ENCODE measurements at regions not wholly inside any gene's neighbourhood (a gene's known extent, or its start where the extent isn't known, plus 50 kb on each side); places are given as distances from the start of the nearest gene placed in this dataset.
"Not testable (repeated sequence)": the region's sequence is repeated elsewhere in the genome, so short reads cannot be mapped to it uniquely, and the experiment has no call there.

DNA sequence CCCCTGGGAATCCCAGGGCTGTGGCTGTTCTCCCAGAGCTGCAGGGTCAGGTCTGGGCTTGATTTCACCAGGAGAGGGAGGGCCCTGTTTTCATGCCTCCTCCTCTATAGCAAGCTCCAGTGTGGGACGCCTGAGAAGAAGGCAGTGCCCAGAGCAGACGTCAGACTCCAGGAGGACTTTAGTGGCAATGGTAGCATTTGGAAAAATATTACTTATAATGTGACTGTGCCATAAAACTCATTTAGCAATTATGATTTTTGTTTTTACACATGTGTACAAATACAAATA lies 830.2 kb downstream of the TMEM121 start:
- not testable (repeated sequence) for DNase-seq (ENCODE audit: low read depth in 2 of 2); H3K27me3 ChIP-seq (ENCODE audit: control insufficient read depth, insufficient read depth, low read length); H3K9ac ChIP-seq (ENCODE audit: insufficient read depth, low read length); H4K20me1 ChIP-seq (ENCODE audit: control insufficient read depth, extremely low read depth, insufficient read depth, low read length); H3K36me3 ChIP-seq (ENCODE audit: control insufficient read depth, insufficient read depth, low read length); H3K9me3 ChIP-seq (ENCODE audit: control insufficient read depth, insufficient read depth, low read depth, low read length); H3K4me1 ChIP-seq (ENCODE audit: control insufficient read depth, extremely low read depth, insufficient read depth, low read length); H3K4me3 ChIP-seq (replicated peaks in 1 of 4; ENCODE audit: control extremely low read depth in 1 of 4, insufficient read depth in 1 of 4, low read depth in 3 of 4, low read length in 4 of 4); H3K79me2 ChIP-seq (ENCODE audit: control insufficient read depth, insufficient read depth, low read length); H3K27ac ChIP-seq (ENCODE audit: insufficient read depth, low read length); H2AFZ ChIP-seq (ENCODE audit: low read length); H3K4me2 ChIP-seq (ENCODE audit: extremely low read depth, insufficient read depth, low read length)

DNA sequence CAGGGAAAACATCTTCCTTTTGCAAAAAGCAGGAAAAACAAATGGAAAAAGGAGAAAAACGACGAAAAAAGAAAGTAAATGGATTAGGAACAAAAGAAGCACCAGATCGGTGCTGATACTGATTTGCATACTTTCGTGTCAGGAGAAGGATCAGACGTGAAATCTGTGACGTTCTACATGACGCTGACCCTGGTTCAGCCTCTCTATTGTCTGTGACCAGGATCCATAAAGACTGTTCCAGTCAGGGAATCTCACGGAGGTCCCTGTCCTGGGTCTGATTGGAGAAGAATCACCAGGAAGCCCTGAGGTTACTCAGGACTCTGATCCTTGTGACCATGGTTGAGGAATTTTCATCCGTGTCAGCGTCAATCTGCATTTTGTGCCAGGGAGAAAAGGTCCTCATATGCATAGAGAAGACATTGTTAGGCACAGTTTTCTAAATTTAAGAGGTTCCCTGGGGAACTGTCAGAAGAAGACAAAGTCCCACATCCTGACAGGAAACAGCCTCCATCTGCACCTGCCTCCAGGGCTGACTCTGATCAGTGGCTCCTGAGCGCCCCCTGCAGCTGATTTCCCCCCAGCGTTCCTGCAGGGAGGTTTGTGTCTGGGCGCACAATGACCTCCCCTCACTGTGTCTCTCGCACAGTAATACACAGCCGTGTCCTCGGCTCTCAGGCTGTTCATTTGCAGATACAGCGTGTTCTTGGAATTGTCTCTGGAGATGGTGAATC lies 832.9 kb downstream of the TMEM121 start:
- not testable (repeated sequence) for H3K9me3 ChIP-seq (ENCODE audit: control insufficient read depth, insufficient read depth, low read depth, low read length); H3K36me3 ChIP-seq (ENCODE audit: control insufficient read depth, insufficient read depth, low read length); H3K79me2 ChIP-seq (ENCODE audit: control insufficient read depth, insufficient read depth, low read length); H3K27ac ChIP-seq (ENCODE audit: insufficient read depth, low read length); H3K4me1 ChIP-seq (ENCODE audit: control insufficient read depth, extremely low read depth, insufficient read depth, low read length); H3K27me3 ChIP-seq (ENCODE audit: control insufficient read depth, insufficient read depth, low read length); H3K9ac ChIP-seq (ENCODE audit: insufficient read depth, low read length); H4K20me1 ChIP-seq (ENCODE audit: control insufficient read depth, extremely low read depth, insufficient read depth, low read length); H3K4me2 ChIP-seq (ENCODE audit: extremely low read depth, insufficient read depth, low read length); DNase-seq (ENCODE audit: low read depth in 2 of 2); H3K4me3 ChIP-seq (replicated peaks in 1 of 4; ENCODE audit: control extremely low read depth in 1 of 4, insufficient read depth in 1 of 4, low read depth in 3 of 4, low read length in 4 of 4); H2AFZ ChIP-seq (ENCODE audit: low read length)

DNA sequence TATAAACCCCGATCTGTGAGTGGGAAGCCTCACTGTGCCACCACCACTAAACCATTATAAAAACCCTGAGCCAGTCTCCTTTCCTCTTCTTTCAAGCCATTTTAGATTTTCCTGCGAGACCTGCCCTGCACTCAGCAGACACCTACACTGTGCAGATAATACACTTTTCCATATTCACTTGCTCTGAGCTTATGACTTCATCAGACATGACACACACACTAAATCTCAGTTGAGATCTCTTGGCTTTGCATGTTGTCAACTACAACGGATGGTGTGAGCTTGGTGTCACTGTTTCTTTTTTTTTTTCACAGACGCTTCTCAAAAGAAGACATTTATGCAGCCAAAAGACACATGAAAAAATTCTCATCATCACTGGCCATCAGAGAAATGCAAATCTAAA lies 839.0 kb downstream of the TMEM121 start:
- not testable (repeated sequence) for H3K9me3 ChIP-seq (ENCODE audit: control insufficient read depth, insufficient read depth, low read depth, low read length); H3K9ac ChIP-seq (ENCODE audit: insufficient read depth, low read length); H2AFZ ChIP-seq (ENCODE audit: low read length); H3K4me3 ChIP-seq (replicated peaks in 1 of 4; ENCODE audit: control extremely low read depth in 1 of 4, insufficient read depth in 1 of 4, low read depth in 3 of 4, low read length in 4 of 4); H3K36me3 ChIP-seq (ENCODE audit: control insufficient read depth, insufficient read depth, low read length); DNase-seq (ENCODE audit: low read depth in 2 of 2); H3K4me1 ChIP-seq (ENCODE audit: control insufficient read depth, extremely low read depth, insufficient read depth, low read length); H3K79me2 ChIP-seq (ENCODE audit: control insufficient read depth, insufficient read depth, low read length); H3K27ac ChIP-seq (ENCODE audit: insufficient read depth, low read length); H3K4me2 ChIP-seq (ENCODE audit: extremely low read depth, insufficient read depth, low read length); H3K27me3 ChIP-seq (ENCODE audit: control insufficient read depth, insufficient read depth, low read length); H4K20me1 ChIP-seq (ENCODE audit: control insufficient read depth, extremely low read depth, insufficient read depth, low read length)

DNA sequence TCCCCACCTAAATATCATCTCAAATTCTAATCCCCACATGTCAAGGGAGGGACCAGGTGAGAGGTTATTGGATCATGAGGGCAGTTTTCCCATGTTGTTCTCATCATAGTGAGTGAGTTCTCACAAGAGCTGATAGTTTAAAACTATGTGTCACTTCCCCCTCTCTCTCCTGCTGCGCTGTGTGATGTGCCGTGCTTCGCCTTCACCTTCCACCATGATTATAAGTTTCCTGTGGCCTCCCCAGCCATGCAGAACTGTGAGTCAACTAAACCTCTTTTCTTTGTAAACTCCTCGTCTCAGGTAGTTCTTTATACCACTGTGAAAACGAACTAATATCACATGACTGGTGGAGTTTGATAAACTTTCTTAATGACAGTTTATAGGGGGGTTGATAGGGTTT lies 839.5 kb downstream of the TMEM121 start:
- not testable (repeated sequence) for H4K20me1 ChIP-seq (ENCODE audit: control insufficient read depth, extremely low read depth, insufficient read depth, low read length); H3K4me1 ChIP-seq (ENCODE audit: control insufficient read depth, extremely low read depth, insufficient read depth, low read length); H3K36me3 ChIP-seq (ENCODE audit: control insufficient read depth, insufficient read depth, low read length); H3K79me2 ChIP-seq (ENCODE audit: control insufficient read depth, insufficient read depth, low read length); H3K4me3 ChIP-seq (replicated peaks in 1 of 4; ENCODE audit: control extremely low read depth in 1 of 4, insufficient read depth in 1 of 4, low read depth in 3 of 4, low read length in 4 of 4); H3K9ac ChIP-seq (ENCODE audit: insufficient read depth, low read length); H2AFZ ChIP-seq (ENCODE audit: low read length); H3K9me3 ChIP-seq (ENCODE audit: control insufficient read depth, insufficient read depth, low read depth, low read length); H3K27me3 ChIP-seq (ENCODE audit: control insufficient read depth, insufficient read depth, low read length); H3K4me2 ChIP-seq (ENCODE audit: extremely low read depth, insufficient read depth, low read length); DNase-seq (ENCODE audit: low read depth in 2 of 2); H3K27ac ChIP-seq (ENCODE audit: insufficient read depth, low read length)

DNA sequence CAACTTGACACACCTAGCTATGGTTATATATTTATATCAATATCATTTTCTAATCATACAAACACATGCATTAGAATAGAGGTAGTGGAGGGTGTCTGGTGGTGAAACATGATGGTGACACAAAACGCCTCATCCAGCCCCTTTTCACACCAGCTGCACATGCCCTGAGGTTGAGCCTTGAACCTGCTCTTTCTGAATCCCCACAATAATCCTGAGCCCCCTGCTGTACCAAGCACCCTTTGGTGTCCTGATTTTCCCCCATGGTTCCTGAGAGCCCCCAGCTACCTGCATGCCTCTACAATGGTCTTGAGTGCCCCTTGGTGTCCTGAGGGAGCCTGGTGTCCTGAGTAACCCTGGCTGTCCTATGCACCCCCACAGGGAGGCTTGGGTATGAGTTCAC lies 840.6 kb downstream of the TMEM121 start:
- H3K27ac ChIP-seq (ENCODE audit: insufficient read depth, low read length); H3K4me1 ChIP-seq (ENCODE audit: control insufficient read depth, extremely low read depth, insufficient read depth, low read length); H3K4me3 ChIP-seq (replicated peaks in 1 of 4; ENCODE audit: control extremely low read depth in 1 of 4, insufficient read depth in 1 of 4, low read depth in 3 of 4, low read length in 4 of 4); DNase-seq (ENCODE audit: low read depth in 2 of 2); H3K9ac ChIP-seq (ENCODE audit: insufficient read depth, low read length); H4K20me1 ChIP-seq (ENCODE audit: control insufficient read depth, extremely low read depth, insufficient read depth, low read length); H2AFZ ChIP-seq (ENCODE audit: low read length); H3K4me2 ChIP-seq (ENCODE audit: extremely low read depth, insufficient read depth, low read length); H3K36me3 ChIP-seq (ENCODE audit: control insufficient read depth, insufficient read depth, low read length); H3K27me3 ChIP-seq (ENCODE audit: control insufficient read depth, insufficient read depth, low read length); H3K79me2 ChIP-seq (ENCODE audit: control insufficient read depth, insufficient read depth, low read length); H3K9me3 ChIP-seq (ENCODE audit: control insufficient read depth, insufficient read depth, low read depth, low read length): not testable (repeated sequence)

DNA sequence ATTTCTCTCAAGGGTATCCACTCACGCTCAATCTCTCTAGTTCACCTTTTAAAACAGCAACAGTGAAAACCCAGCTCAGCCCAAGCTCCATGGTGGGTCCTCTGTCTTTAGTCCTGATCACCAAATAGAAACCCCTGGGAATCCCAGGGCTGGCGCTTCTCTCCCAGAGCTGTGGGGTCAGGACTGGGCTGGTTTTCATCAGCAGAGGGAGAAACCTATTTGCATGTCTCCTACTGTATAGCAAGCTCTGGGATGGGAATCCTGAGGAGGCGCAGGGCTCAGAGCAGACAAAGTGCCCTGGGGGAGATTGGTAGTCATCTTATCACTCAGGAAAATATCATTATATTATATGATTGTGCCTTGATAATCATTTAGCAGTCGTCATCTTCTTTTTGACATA lies 843.1 kb downstream of the TMEM121 start:
- not testable (repeated sequence) for H3K4me2 ChIP-seq (ENCODE audit: extremely low read depth, insufficient read depth, low read length); DNase-seq (ENCODE audit: low read depth in 2 of 2); H3K27ac ChIP-seq (ENCODE audit: insufficient read depth, low read length); H3K4me3 ChIP-seq (replicated peaks in 1 of 4; ENCODE audit: control extremely low read depth in 1 of 4, insufficient read depth in 1 of 4, low read depth in 3 of 4, low read length in 4 of 4); H3K27me3 ChIP-seq (ENCODE audit: control insufficient read depth, insufficient read depth, low read length); H3K9ac ChIP-seq (ENCODE audit: insufficient read depth, low read length); H3K9me3 ChIP-seq (ENCODE audit: control insufficient read depth, insufficient read depth, low read depth, low read length); H4K20me1 ChIP-seq (ENCODE audit: control insufficient read depth, extremely low read depth, insufficient read depth, low read length); H2AFZ ChIP-seq (ENCODE audit: low read length); H3K36me3 ChIP-seq (ENCODE audit: control insufficient read depth, insufficient read depth, low read length); H3K4me1 ChIP-seq (ENCODE audit: control insufficient read depth, extremely low read depth, insufficient read depth, low read length); H3K79me2 ChIP-seq (ENCODE audit: control insufficient read depth, insufficient read depth, low read length)
